NB4 (cell line): ENCODE measurements at regions not wholly inside any gene's neighbourhood (a gene's known extent, or its start where the extent isn't known, plus 50 kb on each side); places are given as distances from the start of the nearest gene placed in this dataset.

Experiments
- DNase-seq: peaks from one replicate; pipeline ENCODE4 v3.0.0; 2010; ENCODE audit warnings: low read depth
- H3K4me3 ChIP-seq: one replicate; pipeline ENCODE4 v1.5.1; 2011; ENCODE audit warnings: mild to moderate bottlenecking, low read depth, low read length, moderate library complexity
- MYC ChIP-seq: IDR thresholded peaks from 2 replicates; pipeline ENCODE4 v1.6.1; 2011; ENCODE audit warnings: low read depth, low read length
- POLR2A ChIP-seq: IDR thresholded peaks from 2 replicates; pipeline ENCODE4 v1.6.1; 2011; ENCODE audit warnings: mild to moderate bottlenecking; ENCODE audit not compliant: insufficient read length; ENCODE audit errors: extremely low read depth
- TF ChIP-seq, protein P1 (sequence below): IDR thresholded peaks from 2 replicates; pipeline ENCODE4 v1.6.1; 2011; ENCODE audit warnings: low read depth, low read length
- TF ChIP-seq, protein P2 (sequence below): IDR thresholded peaks from one replicate; pipeline ENCODE4 v1.5.1; 2012; ENCODE audit warnings: low read depth, low read length

DNA sequence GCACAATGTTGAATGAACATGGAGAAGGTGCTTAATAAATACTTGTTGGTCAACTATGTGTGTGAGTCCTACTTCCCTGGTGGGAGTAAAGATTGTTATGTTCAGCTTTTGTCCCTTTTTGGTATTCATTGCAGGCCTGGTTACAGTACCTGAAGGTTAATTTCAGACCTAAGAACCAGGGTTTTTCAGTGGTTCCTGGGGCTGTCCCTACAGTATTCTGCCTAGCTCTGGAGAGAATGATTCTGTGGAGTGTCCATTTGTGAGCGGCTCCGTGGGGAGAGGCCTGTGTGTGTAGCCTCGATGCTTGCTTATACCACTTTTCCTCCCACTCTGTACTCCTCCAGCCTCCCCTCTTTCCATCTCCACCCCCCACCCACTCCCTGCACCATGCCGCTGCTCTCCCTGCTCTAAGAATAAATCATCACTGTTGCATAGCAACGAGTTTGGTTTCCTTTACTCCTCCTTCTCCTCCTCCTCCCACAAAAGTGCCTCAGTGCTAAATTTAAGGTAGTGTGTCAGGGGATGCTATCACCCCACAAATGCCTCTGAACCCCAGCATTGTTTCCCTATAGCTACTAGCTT lies 150.6 kb upstream of the ROPN1 start:
- TF ChIP-seq POLR2A: no peak
- TF ChIP-seq, protein P1, sequence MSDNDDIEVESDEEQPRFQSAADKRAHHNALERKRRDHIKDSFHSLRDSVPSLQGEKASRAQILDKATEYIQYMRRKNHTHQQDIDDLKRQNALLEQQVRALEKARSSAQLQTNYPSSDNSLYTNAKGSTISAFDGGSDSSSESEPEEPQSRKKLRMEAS: no peak
- TF ChIP-seq, protein P2, sequence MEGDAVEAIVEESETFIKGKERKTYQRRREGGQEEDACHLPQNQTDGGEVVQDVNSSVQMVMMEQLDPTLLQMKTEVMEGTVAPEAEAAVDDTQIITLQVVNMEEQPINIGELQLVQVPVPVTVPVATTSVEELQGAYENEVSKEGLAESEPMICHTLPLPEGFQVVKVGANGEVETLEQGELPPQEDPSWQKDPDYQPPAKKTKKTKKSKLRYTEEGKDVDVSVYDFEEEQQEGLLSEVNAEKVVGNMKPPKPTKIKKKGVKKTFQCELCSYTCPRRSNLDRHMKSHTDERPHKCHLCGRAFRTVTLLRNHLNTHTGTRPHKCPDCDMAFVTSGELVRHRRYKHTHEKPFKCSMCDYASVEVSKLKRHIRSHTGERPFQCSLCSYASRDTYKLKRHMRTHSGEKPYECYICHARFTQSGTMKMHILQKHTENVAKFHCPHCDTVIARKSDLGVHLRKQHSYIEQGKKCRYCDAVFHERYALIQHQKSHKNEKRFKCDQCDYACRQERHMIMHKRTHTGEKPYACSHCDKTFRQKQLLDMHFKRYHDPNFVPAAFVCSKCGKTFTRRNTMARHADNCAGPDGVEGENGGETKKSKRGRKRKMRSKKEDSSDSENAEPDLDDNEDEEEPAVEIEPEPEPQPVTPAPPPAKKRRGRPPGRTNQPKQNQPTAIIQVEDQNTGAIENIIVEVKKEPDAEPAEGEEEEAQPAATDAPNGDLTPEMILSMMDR: no peak
- no peak for TF ChIP-seq MYC
- DNase-seq: no peak
- no peak overlapping the region for H3K4me3 ChIP-seq

DNA sequence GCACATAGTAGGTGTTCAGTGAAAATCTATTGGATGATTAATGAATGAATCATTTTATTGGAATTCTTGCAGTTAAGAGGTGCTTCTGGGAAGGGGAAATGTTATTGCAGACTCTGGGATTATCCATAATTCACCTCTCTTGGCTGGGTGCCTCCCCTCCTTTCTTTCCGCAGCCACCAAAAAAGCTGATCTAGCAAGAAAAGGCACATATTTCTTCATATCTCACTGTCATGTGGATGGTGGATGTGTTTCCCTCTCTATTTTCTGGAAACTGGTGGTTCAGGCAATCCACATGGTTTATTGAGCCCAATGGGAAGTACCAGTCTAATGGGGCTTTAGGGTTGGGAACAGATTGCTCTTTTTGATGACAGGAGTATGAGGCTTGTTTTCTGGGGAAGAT lies 151.1 kb upstream of the ROPN1 start:
- no peak for DNase-seq
- TF ChIP-seq, protein P1: no peak
- TF ChIP-seq, protein P2: no peak
- no peak for TF ChIP-seq MYC
- TF ChIP-seq POLR2A: no peak
- H3K4me3 ChIP-seq: no peak overlapping the region

DNA sequence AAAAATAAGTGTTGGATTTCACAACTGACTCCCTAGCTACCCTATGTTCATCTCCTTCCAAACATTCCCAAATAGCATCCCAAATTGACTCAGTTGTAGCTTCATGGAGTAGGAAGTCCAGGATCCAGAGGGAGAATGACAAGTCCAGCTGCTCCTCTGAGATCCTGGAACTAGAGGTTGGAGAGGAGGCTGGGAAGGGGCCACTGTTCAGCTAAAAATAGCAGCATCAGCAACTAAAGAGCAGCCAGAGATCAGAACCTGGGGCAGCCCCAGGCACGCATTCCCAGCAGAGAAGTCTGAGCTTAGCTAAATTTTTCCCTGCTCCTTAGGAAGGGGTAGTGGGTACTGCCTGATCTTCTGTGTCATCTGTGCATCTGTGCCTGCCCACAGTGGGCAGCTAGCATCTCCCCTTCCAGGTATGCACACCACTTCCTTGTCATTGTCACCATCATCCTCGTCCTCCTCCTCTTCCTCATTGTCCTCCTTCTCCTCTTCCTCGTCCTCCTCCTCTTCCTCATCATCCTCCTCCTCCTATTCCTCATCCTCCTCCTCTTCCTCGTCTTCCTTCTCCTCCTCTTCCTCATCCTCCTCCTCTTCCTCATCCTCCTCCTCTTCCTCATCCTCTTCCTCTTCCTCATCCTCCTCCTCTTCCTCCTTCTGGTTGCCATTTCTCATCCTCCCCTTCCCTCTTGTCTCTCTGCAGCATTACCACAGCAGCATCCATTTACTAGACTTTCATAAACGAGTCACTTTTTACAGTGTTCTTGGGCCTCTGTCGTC lies 152.3 kb upstream of the ROPN1 start:
- TF ChIP-seq POLR2A (no peak), MYC (no peak)
- TF ChIP-seq, protein P1: no peak
- TF ChIP-seq, protein P2: no peak
- no peak overlapping the region for H3K4me3 ChIP-seq
- DNase-seq: no peak

DNA sequence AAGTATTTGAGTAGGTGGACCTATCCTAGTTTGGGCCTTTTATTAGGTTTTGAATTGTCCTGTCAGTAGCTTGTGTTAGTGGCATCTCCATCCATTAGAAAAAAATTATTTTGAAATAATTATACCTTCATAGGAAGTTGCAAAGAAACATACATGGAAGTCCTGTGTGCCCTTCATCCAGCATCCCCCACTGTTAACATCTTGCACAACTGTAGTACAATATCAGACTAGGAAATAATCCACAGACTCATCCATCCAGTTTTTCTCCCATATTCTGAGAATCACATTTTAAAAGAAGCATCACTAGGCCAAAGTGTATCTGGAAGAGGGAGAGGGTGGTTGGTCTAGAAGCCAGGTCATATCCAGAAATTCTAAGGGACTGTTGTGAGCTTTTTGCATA lies 155.5 kb upstream of the ROPN1 start:
- TF ChIP-seq MYC (no peak), POLR2A (no peak)
- TF ChIP-seq, protein P1: no peak
- TF ChIP-seq, protein P2: no peak
- no peak overlapping the region for H3K4me3 ChIP-seq
- DNase-seq: no peak

DNA sequence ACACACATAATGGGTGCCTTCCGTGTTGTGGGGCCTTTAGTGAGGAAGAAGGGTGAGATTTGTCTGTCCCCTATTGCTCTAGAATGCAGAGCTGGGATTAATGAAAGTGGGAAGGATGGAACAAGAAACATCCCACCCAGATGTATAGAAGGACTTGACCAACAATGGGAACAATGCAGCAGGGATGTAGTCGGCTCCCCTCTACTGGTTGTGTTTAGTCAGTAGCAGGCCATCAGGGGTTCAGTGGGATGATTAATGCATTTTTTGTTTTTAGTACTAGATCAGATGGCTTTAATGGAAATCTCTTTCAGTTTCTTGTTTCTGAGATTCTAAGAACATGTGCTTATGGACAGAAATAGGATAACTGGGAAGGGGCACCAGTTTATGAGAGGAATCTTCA lies 156.0 kb upstream of the ROPN1 start:
- no peak overlapping the region for H3K4me3 ChIP-seq
- DNase-seq: no peak
- TF ChIP-seq, protein P1: no peak
- TF ChIP-seq MYC (no peak), POLR2A (no peak)
- TF ChIP-seq, protein P2: no peak
